ENCODE measurements at regions not wholly inside any gene's neighbourhood (a gene's known extent, or its start where the extent isn't known, plus 50 kb on each side); places are given as distances from the start of the nearest gene placed in this dataset.

- TF ChIP-seq CTCF (conservative IDR thresholded peaks at IDR 0.05 in 1 of 2, IDR thresholded peaks at IDR 0.05 in 1 of 2; ENCODE audit: low read depth in 1 of 2, low read length in 2 of 2) (no peak), EZH2 (IDR thresholded peaks at IDR 0.05; ENCODE audit: low read length, missing control alignments) (no peak)
Observed at GRCh38 chr16:26735521-26735920, 331.2 kb upstream of the C16orf82 start.

All from fibroblast of lung (primary cell).